A673 (cell line): ENCODE measurements at regions not wholly inside any gene's neighbourhood (a gene's known extent, or its start where the extent isn't known, plus 50 kb on each side); places are given as distances from the start of the nearest gene placed in this dataset.

Experiments used
- EZH2 ChIP-seq: fragments of 200-600 bp; sonication (generic); IDR thresholded peaks from 2 replicates; pipeline ENCODE4 v1.6.1; 2017; ENCODE audit warnings: borderline replicate concordance, low read depth, mild to moderate bottlenecking, mixed read lengths, antibody characterized with exemption, low read length; ENCODE audit not compliant: poor library complexity, severe bottlenecking
- TF ChIP-seq, protein P1 (sequence below): fragments of 300-800, 200-600 bp; sonication (generic); conservative IDR thresholded peaks from 2 replicates; pipeline ENCODE4 v1.5.1; 2017; ENCODE audit warnings: low read depth, mild to moderate bottlenecking, antibody characterized with exemption, low read length, moderate library complexity, mixed read lengths

DNA sequence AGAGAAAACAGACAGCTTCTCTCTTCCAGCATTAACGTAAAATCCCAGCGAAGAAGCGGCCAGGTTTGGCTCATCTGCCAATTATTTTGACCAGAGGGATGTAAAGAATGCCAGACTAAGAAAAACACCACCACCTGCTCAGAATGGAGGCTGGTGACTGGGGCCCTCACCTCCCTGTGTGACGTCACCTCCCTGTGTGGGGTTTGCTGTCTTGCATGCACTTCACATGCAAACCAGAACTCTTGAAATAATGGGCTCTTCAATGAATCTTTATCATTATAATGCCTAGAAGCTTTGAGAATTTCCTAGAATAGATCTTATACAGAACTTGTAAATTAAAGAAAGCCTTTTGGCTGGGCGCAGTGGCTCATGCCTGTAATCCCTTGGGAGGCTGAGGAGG lies 101.8 kb upstream of the WAC start:
- TF ChIP-seq, protein P1, sequence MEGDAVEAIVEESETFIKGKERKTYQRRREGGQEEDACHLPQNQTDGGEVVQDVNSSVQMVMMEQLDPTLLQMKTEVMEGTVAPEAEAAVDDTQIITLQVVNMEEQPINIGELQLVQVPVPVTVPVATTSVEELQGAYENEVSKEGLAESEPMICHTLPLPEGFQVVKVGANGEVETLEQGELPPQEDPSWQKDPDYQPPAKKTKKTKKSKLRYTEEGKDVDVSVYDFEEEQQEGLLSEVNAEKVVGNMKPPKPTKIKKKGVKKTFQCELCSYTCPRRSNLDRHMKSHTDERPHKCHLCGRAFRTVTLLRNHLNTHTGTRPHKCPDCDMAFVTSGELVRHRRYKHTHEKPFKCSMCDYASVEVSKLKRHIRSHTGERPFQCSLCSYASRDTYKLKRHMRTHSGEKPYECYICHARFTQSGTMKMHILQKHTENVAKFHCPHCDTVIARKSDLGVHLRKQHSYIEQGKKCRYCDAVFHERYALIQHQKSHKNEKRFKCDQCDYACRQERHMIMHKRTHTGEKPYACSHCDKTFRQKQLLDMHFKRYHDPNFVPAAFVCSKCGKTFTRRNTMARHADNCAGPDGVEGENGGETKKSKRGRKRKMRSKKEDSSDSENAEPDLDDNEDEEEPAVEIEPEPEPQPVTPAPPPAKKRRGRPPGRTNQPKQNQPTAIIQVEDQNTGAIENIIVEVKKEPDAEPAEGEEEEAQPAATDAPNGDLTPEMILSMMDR, result no peak
- TF ChIP-seq EZH2, result no peak
